Activated CD4-positive, alpha-beta T cell treated with anti-CD3 and anti-CD28 coated beads for 4 hours (primary cell): ENCODE measurements at regions not wholly inside any gene's neighbourhood (a gene's known extent, or its start where the extent isn't known, plus 50 kb on each side); places are given as distances from the start of the nearest gene placed in this dataset.

Source experiments
- DNase-seq, 2 donors: peaks; one replicate each; pipeline ENCODE4 v3.0.0-alpha.2; 2020

DNA sequence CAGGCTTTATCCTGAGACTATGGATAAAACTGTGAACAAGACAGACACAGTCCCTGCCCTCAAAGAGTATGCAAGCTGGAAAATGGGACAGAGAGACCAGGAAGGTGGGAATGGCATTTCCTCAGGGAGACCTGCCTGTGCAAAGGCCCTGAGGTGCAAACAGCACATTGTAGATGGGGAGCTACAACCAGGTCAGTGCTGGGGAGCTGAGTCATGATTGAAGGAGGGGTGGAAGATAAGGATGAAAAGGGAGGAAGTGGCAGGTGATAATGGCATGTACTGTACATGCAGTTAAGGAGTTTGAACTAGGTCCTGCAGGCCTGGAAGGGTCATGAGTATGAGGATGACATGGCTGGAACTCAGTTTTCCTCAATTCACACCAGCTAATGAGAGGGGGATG is 75.5 kb upstream of the BOD1 start:
- no peak for DNase-seq

DNA sequence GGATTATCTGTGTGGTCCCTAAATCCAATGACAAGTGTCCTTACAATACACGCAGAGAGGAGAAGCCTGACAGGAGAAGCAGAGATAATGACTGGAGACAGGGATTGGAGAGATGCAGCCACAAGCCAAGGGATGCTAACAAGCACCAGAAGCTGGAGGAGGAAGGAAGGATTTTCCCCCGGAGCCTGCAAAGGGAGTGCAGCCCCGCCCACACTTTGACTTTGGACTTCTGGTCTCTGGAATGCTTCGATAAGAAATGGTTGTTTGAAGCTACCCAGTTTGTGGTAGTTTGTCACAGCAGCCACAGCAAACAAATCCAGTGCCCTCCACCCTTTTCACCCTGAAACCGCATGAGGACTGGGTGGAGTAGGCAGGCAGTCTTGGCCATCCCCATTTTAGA is 77.2 kb upstream of the BOD1 start:
- DNase-seq: no peak

DNA sequence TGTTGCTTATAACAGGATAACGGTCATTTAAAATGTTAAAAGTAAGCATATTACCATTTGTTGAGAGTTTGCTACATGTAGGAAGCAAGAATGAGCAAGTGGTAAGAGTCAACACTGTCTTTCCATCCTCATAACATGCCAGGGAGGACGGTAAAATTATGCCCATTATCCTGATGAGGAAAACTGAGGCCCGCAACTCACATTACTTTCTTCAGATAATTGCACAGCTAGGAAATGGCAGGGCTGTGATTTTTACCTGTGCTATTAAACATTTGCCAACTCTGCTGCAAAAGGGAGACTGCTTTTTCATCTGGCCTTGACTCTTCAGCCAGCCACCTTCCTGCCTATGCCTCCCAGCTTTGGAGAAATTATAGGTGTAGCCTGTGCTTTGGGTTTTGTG is 79.8 kb upstream of the BOD1 start:
- DNase-seq: no peak

DNA sequence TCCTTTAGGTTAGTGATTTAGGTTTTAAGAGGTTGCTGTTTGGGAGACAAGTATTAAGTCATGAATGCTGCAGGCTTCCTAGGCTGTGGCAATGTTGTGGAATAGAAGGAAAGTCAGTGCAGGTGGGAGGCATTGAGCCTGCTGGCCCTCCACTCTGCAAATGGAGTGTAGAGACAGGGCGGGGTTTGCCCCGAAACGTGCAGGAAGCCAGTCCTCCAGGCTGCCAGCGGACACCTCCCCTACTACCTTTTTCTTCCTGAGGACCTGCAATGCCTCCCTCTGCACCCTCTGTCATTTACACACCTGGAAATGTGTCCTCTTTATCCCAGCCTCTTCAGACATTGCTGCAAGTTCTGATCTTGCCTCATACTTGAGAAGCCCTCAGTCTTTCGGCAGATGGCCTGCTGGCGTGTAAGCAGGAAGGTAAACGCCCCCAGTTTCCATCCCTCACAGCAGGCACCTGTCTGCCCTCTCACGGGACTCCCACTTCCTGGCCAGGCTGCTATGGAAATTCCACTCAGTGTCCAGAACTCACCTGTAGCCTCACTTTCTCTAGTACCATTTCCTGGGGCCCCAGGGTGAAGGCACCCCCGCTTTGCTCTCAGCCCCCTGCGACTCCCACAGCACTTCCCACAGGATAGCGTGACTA is 81.6 kb upstream of the BOD1 start:
- DNase-seq: no peak

DNA sequence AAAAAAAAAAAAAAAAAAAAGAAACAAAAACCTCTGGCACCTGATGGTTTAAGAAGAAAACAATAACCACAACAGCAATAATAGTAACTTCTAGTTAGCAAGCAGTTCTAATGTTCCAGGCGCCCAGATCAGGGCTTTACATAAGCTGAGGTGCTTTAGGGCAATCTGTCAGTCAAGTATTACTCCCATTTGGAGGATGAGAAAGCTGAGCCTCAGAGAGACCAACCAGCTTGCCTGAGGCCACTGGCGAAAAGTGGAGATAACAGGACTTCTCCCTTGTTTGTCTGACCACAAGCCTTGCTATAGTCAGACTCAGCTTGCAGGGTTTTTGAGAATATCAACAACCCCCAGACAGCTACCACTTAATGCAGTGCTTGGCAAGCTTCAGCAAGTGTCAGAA is 83.5 kb upstream of the BOD1 start:
- DNase-seq: no peak

DNA sequence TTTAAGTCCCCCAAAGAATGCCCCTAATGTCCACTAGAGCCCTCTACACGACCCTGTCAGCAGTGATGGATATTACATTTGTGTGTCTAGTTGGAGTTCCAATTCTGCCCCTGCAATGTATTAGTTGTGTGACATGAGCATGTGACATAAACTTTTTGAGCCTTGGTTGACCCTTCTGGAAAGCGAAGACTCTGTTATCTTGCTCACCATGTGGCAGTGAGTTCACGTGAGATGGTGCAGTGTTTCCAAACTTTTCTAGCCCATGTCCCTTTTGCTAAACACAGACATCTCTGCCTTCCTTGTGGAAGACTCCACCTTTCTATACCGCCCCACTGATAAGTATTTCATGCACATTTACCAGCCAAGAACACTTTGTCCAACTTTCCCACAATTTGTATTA is 87.0 kb upstream of the BOD1 start:
- no peak for DNase-seq

DNA sequence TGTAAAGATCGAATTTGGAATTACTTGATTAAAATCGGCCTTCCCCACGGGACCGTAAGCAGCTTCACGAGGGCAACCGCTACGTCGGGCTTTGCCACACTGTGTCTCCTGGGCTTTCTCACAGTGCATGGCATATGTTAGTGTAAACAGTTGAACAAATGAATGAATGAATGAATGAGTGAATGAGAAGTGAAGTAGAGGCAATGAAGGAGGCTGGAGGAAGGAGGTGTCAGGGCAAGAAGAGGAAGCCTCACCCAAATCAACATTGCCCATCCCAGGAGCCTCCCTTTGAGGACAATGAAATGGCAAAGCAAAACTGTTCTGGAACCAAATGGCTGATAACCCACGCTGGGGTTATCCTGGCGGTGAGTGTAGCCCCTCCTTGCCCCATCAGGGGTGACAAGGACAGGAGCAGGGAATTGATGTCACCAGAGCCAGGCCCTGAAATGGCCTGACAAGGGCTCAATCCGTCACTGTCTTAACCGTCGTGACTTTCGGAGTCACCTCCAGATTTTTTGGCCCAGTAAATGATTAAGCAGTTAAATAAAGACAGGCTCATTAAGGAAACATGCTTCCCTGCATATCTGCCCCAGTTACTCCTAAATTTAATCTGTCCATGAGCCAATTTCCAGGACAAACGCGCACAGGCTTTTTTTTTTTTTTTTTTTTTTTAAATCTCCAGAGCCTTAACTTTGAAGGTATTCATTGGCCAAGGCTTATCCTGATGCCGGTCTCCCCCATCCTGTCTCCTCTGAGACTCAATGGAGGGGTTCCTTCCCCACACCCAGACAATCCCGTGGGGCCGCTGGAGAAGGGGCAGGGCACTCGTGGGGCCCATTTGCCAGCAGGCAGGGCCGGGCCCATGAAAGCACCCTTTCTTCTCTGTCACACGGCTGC is 88.4 kb upstream of the BOD1 start:
- no peak for DNase-seq

DNA sequence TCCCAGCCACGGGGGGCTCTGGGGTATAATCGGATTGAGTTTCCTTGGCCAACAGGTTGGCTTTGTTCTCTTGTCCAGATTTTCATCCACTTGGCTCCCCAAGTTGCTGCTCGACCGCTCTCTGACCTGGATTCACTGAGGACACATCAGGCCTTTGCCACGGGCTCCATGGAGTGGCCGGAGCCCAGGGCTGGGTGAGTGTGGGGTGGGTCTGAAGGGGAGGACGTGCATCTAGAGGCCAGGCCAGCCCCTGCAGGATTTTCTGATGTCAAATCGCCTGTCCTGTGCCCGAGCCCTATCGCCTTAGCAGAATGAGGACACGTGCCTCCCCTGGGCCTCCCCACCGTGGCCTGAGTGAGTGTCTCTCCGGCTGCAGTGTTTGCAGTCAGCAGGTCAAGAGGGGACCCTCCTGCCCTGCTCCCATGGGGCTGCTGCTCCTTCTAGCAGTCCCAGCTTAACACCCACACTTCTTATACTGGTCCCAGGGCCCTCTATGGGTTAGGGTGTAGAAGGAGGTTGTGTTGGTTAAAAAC is 89.1 kb upstream of the BOD1 start:
- no peak for DNase-seq

DNA sequence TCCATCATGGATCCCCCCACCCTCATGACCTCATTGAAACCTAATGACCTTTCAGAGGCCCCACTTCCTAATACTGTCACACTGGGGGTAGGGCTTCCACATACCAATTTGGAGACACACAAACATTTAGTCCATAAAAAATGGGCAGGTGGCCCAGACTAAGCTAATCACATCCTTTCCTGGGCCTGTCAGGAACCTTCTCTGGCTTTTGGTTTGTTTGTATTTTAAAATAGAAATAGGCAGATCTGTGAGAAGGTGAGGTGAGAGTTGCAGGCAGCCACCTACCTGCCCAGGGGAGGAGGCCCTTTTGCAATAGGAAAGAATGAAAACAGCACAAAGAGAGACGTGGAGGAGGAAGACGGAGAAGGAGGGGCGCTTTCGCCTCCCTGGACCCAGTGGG is 90.2 kb upstream of the BOD1 start:
- no peak for DNase-seq

DNA sequence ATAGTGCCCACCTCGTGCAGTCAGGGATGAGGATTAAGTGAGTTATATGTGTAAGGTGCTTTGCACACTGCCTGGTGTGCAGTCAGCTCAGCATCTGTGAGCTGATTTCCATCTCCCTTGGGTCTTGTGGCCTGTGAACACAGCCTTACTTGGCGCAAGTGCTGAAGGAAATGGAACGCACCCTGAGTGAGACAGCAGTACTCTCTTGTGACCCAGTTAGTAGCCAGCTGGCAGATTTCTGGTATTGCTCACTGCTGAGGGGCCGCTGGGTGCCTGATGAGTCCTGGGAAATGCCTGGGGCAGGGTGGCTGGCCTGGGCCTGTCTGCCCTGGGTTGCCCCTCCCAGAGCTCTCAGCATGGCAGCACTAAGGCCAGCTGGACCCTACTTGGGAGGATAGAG is 90.9 kb upstream of the BOD1 start:
- DNase-seq: no peak

DNA sequence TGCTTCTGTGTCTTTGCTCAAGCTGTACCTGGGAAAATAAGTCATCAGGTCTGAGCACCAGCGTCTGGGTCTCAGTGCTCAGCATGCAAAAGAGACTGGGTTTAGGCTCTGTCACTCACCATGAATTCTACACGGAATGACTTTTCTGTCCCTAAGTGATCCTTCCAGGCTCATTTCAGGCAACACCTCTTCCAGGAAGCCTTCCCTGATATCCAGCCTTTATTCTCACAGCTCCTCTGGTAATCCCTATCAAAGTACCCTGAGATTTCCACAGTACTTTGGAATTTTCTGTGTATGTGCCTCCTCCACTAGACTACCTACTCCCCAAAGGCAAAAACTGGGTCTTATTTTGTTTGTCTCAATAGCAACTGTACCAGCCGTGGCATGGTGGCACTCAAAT is 92.7 kb upstream of the BOD1 start:
- DNase-seq: no peak

DNA sequence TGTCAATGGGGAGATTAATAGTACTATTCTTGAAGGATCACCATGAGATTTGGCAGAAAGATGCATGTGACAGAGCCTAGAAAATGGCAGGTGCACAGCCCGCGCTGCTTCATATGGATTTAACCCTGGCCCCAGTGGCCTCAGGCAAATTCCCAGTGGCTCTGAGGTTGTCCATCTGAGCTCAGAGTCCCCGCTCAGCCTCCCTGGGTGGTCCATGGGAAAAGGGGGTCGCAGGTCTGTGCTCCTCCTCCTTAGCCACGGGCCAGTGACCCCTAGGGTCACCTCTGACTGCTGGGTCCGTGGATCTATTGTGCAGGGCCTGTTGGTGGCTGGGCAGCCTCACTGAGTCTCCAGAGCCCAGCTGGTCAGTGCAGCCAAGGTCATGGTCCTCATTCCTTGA is 93.3 kb upstream of the BOD1 start:
- no peak for DNase-seq

DNA sequence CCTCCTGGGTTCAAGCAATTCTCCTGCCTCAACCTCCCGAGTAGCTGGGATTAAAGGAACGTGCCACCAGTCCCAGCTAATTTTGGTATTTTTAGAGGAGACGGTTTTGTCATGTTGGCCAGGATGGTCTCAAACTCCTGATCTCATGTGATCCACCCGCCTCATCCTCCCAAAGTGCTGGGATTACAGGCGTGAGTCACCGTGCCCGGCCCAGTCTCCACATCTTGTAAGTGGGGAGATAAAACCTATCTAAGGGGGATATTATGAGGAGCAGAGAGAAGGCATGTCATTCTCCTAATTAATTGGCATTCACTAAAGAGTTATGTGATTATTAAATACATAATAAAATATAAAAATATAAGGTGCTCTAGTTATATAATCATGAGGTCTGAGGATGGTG is 94.1 kb upstream of the BOD1 start:
- DNase-seq: no peak

DNA sequence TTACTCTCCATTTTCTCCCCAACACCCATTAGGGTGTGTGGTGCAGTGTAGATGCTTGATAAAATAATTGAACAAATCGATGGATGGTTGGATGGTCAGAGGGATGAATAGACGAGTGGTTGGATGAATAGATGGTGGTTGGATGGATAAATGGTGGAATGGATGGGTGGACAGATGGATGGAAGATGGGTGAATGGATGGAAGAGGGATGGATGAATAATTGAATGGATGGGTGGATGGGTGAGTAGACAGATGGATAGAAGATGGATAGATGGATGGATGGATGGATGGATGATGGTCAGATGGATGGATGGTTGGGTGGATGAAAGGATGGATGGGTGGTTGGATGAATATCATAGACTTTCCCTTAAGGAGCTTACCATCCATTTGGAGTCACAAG is 95.0 kb upstream of the BOD1 start:
- no peak for DNase-seq

DNA sequence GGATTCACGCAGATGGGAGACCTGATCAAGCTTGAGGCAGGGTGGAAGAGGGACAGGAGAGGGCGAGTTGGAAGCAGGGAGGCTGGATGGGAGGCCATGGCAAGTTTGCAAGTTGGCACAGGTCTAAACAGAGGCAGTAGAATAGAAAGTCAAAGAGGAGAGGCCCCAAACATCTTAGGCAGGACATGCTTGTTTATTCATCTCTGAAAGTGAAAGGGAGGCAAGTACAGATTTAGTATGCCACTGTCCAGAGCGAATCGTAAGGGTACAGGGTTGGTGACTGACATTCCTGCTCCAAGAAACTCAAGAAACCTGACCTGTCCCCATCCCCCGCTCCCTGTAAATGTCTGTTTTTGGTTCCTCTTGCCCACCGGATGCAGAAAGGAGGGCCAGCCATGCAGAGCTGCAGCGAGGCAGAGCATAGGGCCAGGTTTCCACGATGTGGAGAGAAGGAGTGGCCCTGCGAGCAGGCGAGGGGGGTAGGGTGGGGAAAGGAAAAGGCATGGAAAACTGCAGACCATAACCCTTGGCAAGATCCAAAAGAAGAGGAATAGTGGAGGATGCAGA is 96.2 kb upstream of the BOD1 start:
- DNase-seq: no peak

DNA sequence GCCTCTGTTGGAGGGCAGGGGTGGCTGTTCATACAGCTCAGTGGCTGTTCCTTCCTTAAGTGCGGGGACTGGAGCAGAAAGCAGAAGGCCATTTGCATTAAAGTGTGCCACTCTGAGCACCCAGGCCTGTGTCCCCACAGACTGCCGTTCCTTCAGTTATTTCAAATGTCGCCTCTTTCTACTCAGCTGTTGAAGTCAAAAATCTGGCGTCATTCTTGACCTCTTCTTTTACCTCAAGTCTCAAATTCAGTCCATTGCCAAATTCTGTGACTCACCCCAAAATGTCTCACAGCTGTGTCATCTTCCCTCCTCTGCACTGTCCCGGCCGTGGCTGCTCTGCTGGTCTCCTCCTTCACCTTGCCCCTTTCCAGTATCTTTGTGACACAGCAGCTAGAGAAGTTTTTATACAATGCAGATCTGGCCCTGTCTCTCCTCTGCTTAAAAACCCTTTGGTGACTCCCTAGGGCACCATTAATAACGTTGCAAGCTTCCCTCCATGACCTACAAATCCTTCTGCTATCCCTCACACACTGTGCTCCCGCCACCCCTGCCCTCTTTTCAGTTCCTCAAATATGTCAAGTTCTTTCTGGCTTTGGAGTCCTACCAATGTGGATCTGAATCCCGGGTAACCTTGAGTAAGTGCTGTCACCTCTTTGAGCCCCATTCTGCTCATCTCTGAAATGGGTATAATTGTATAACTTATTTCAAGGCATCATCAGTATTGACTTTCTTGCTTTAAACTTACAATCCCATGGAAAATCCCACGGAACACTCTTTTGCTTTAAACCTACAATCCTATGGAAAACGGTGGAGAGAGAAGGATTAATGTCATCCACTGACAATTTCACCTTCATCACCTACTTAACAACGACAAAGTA is 98.3 kb upstream of the BOD1 start:
- DNase-seq: no peak

DNA sequence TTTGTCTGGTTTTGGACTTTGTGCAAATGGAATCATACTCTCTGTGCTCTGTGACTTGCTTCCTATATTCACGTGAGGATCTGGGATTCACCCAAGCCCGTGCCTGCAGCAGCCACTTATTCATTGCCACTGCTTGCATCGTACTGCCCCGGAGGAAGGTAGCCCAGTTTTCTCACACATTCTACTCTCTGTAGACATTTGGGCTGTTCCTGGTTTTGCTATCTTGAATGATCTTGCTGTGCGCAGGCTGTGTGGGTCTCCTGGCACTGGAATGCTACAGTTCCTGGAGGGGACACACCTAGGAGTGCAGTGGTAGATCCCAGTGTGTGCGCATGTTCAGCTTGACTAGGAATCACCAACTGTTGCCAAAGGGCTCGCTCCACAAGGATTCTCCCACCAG is 99.2 kb upstream of the BOD1 start:
- DNase-seq: no peak

DNA sequence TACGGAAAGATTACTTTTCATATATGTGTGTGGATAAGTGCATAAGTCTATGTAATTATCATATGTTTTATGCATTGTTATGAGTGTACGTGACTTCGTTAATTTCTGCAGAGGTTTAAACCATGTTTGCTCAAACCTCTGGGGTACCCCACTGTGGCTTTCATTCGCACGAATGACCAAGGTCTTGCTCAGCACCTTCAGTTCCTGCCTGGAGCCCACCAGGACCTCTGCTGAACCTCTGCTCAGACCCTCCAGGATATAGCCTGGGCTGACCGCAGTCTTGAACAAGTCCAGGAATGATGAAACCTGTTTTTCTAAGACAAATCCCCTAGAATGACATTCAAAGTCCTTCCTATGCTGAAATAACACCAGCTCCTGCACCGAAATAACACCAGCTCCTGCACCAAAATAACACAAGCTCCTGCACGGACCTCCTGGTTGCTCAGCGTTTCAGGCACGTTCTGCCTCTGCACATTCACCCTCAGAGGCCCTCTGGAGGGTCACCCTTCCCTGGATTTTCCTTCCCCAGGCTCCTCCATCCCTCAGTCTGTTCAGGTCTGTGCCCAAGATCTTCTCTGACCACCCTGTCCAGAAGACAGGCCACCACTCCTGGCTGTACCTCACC is 99.7 kb upstream of the BOD1 start:
- DNase-seq: no peak

DNA sequence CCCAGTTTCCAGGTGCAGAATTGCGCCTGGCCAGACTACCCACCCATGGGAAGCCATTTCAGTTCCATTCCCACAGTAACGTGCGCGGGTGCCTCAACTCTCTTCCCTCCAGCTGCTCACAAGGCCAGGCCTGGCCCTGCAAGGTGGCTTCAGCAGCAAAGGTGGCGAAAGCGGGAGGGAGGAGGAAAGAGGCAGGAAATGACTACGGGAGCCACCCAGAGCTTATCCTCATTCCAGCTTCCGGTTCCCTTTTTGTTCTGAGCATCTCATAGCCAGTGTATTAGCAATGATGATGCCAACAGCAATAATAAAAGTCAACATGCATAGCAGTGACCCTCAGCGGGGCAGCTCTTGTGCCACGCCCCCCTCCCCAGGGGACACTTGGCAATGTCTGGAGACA is 101.5 kb upstream of the BOD1 start:
- no peak for DNase-seq

DNA sequence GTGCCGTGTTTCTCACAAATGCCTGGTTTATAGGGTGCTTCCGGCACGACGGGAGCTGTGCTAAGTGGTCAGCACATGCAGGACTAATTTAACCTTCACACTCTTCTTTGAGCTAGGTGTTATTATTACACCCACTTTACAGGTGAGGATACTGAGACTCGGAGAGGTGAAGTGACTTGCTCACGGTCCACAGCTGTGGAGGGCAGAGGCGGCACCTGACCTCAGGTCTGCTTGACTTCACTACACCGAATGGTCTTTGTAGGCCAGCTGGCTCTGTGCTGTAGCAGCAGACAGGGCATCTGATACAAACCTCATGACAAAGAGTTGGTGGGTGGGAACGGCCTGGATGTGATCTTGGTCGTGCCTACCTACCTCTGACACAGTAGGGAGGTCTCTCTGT is 102.0 kb upstream of the BOD1 start:
- DNase-seq: no peak

DNA sequence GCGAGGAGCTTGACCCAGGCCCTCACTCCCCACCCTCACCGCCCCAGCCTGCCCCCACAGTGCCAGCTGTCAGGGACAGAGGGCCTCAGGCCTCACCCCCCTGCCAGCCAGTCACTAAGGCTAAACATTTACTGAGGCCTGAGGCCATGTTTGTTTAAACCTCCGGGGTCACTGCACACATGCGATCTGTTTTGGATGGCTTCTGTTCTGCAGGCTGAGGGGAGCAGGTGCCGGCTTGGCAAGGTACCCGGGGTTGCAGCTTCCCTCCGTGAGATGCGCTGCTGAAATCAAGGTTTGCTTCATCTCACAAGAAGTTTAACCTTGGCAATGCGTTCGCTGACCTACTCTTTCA is 103.3 kb upstream of the BOD1 start:
- no peak for DNase-seq

DNA sequence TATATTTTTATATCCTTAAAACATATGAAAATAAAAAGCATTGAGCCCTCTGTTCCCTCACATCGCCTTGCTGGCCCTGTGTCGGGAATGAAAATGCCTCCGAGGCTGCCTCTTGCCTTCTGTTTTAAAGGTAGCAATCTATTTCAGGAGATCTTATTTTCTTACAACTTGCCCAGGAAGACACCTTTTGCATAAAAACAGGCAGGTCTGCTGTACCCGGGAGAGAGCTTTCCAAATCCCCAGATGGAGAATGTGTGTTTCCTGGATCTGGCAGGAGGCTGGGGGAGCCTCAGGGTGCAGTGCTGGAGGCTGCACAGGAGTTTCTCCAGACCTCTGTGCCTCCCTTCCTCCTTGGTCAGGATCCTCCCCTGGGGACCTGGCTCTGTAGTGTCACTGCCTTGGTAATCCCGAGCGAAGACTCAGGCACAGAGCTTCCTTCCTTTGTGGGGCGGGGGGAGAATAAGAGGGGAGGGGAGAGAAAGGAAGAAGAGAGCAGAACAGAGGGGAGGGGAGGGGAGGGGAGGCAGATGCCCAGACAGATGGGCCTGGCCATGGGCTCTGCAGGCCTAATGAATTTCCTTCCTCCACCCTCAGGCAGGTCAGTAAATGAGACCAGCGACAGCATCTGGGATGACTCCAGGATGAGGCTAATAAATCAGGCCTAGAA is 104.0 kb upstream of the BOD1 start:
- no peak for DNase-seq
